Cardiac fibroblast (primary cell): ENCODE measurements at regions not wholly inside any gene's neighbourhood (a gene's known extent, or its start where the extent isn't known, plus 50 kb on each side); places are given as distances from the start of the nearest gene placed in this dataset.

ENCODE experiments used
- DNase-seq, 2 donors: peaks; one replicate each; pipeline versions ENCODE4 v3.0.0 to v3.0.0-alpha.2; 2010; ENCODE audit warnings: low read depth in 2 of 2
- H3K4me3 ChIP-seq, 2 donors: replicated peaks in 1 of 2; 1 replicate in 1 of 2; 2 replicates in 1 of 2; pipeline ENCODE4 v1.5.1; 2011; ENCODE audit warnings: low read depth in 2 of 2, low read length in 2 of 2, mild to moderate bottlenecking in 2 of 2, moderate library complexity in 1 of 2
- CTCF ChIP-seq: IDR thresholded peaks from one replicate; pipeline ENCODE4 v1.5.1; 2011; ENCODE audit warnings: low read depth, mild to moderate bottlenecking, low read length, inconsistent platforms

DNA sequence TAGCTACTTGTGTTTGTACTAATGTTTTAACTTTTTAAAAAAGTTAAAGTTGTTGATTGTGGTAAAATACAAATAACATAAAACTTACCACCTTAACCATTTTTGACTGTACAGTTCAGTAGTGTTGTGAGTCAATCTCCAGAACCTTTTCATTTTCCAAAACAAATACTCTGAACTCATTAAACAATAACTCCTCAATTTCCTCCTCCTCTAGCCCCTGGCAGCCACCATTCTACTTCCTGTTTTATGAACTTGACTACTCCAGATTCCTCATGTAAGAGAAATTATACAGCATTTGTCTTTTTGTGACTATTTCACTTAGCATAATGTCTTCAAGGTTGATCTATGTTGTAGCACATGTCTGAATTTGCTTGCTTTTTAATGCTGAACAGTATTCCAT, 299.1 kb upstream of the AMIGO2 start:
- H3K4me3 ChIP-seq = no peak overlapping the region
- no peak for TF ChIP-seq CTCF
- DNase-seq = peak; percentile 37 to 59

- peak in 1 of 2 donors; percentile 67 for DNase-seq
- no peak overlapping the region for H3K4me3 ChIP-seq
- TF ChIP-seq CTCF = no peak
These were observed 298.4 kb upstream of the AMIGO2 start for GRCh38 chr12:47378222-47378582.

GRCh38 chr12:47377414-47378221, 297.9 kb upstream of the AMIGO2 start:
- TF ChIP-seq CTCF = no peak
- no peak overlapping the region for H3K4me3 ChIP-seq
- peak; percentile 99 to 100 for DNase-seq

DNA sequence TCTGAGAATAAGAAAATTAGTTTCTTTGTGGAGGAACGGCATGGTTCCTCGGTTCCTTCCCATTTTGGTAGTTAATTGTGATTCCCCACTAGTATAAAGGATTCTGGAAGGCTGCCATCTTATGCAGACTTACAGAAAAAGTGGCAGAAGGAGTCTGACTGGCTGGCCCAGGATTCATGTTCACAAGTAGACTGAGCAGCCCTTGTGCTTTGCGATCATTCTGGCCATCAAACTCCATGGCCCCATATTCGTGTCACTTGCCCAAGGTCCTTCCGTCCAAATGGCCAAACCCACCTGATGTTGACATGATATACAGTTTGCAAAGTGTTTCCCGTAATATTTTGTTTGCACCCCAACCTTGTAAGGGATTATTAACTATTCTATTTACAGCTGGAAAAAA, 297.2 kb upstream of the AMIGO2 start:
- no peak overlapping the region for H3K4me3 ChIP-seq
- TF ChIP-seq CTCF = no peak

GRCh38 chr12:47373554-47374150, 293.9 kb upstream of the AMIGO2 start:
- TF ChIP-seq CTCF = no peak
- no peak overlapping the region for H3K4me3 ChIP-seq
- DNase-seq = no peak

More for the DNA sequence above, 297.2 kb upstream of the AMIGO2 start:
- DNase-seq = peak in 1 of 2 donors; percentile 67

DNA sequence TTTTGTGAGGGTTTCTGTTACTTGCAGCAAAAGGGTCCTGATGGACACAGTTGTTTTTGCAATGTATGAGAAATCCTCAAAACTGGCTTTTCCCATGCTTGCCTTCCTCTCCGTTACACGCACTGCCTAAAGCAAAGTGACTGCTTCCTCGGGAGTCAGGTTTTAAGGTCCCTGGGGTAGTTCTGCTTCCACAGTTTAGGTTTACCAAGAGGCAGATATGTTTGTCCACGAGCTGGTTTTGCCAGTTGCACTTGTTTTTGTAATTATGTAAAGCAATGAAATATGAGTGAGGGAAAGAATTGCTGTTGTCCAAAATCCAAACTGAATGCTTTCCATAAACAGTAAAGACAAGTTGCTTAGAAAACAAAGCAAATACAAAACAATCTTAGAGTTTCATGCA, 290.7 kb upstream of the AMIGO2 start:
- TF ChIP-seq CTCF = no peak
- DNase-seq = no peak
- H3K4me3 ChIP-seq = no peak overlapping the region
